RWPE2 (cell line): ENCODE measurements at regions not wholly inside any gene's neighbourhood (a gene's known extent, or its start where the extent isn't known, plus 50 kb on each side); places are given as distances from the start of the nearest gene placed in this dataset.

Experiments used
- ATAC-seq: fragments of 200-7000 bp; cut with Tn5 transposase; 3 replicates; pipeline ENCODE4 v1.9.1; 2021; ENCODE audit warnings: low read depth
- DNase-seq: peaks from one replicate; pipeline ENCODE4 v3.0.0-alpha.2; 2020; ENCODE audit warnings: low spot score
- H3K27ac ChIP-seq: fragments of 450-650 bp; 2 replicates; pipeline ENCODE4 v1.5.1; 2017; ENCODE audit warnings: mild to moderate bottlenecking; ENCODE audit not compliant: poor library complexity, severe bottlenecking
- H3K27me3 ChIP-seq: fragments of 250-450 bp; sonication (Bioruptor Pico); 2 replicates; pipeline ENCODE4 v1.5.1; 2021; ENCODE audit warnings: mild to moderate bottlenecking, moderate library complexity; ENCODE audit not compliant: insufficient read depth, poor library complexity, severe bottlenecking
- H3K36me3 ChIP-seq: fragments of 250-450 bp; sonication (Bioruptor Pico); 2 replicates; pipeline ENCODE4 v1.5.1; 2020; ENCODE audit warnings: low read depth, mild to moderate bottlenecking, moderate library complexity
- H3K4me1 ChIP-seq: fragments of 250-450 bp; sonication (Bioruptor Pico); 2 replicates; pipeline ENCODE4 v1.5.1; 2021; ENCODE audit warnings: mild to moderate bottlenecking, moderate library complexity; ENCODE audit not compliant: insufficient read depth, poor library complexity, severe bottlenecking
- H3K4me3 ChIP-seq: fragments of 250-450 bp; sonication (Bioruptor Pico); 2 replicates; pipeline ENCODE4 v1.5.1; 2021; ENCODE audit warnings: mild to moderate bottlenecking, moderate library complexity; ENCODE audit not compliant: severe bottlenecking
- H3K9me3 ChIP-seq: fragments of 250-450 bp; sonication (Bioruptor Pico); 2 replicates; pipeline ENCODE4 v1.5.1; 2021; ENCODE audit warnings: mild to moderate bottlenecking, moderate library complexity; ENCODE audit not compliant: severe bottlenecking
- CTCF ChIP-seq: fragments of 450-650 bp; IDR thresholded peaks from one replicate; pipeline ENCODE4 v1.5.1; 2017; ENCODE audit warnings: mild to moderate bottlenecking, moderate library complexity; ENCODE audit not compliant: poor library complexity, severe bottlenecking

DNA sequence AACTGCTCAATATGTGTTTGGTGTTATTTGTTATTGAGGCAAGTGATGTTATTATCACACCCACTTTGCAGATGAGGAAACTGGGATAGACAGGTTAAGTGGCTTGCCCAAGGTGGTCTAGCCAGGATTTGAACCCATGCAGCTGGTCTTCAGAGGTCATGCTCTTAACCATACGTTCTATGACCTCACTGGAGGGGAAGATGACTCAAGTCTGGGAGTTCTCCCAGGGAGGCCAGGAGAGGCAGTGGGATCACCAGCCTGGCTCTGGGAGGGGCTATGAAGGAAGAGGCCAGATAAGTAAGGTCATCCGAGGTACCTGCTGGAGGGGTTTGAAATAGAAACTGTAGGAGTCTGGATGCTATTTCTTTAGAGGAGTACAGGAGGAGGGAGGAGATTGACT is 95.3 kb downstream of the NAV1 start:
- DNase-seq (no peak), ATAC-seq (no peak)
- TF ChIP-seq CTCF = no peak
- no peaks in the 10 kb centered on the region for H3K36me3 ChIP-seq
- H3K4me1 ChIP-seq = no peaks in the 10 kb centered on the region
- H3K27me3 ChIP-seq = no peaks in the 10 kb centered on the region
- no peak overlapping the region for H3K27ac ChIP-seq
- no peak overlapping the region for H3K4me3 ChIP-seq
- no peaks in the 10 kb centered on the region for H3K9me3 ChIP-seq

- TF ChIP-seq CTCF = no peak
- Histone ChIP-seq H3K4me1 (no peaks in the 10 kb centered on the region), H3K4me3 (no peak overlapping the region), H3K9me3 (no peaks in the 10 kb centered on the region), H3K27me3 (no peaks in the 10 kb centered on the region), H3K36me3 (no peaks in the 10 kb centered on the region), H3K27ac (no peak overlapping the region)
- DNase-seq (no peak), ATAC-seq (no peak)
These were observed 97.2 kb downstream of the NAV1 start for GRCh38 chr1:201636097-201636496.

DNA sequence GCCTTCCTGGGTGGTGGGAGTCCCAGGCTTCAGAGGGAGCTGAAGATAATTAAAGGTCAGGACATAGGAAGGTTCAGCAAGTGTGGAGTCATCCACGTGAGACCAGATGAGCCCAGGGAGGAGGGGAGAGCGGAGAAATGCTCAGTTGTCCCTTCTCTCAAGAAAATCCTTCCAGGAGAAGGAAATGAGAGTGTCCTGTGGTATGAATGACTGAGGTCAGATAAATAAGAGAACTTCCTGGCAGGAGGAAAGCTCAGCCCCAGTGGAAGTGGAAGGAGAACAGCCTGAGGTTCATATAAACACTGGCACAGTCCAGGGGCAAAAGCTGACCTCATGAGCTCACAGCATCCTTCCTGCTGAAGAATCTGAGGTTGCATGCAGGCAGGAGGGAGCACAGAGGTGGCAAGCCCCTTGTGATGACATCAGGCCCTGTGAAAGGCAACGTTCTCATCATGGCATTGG is 97.6 kb downstream of the NAV1 start:
- no peaks in the 10 kb centered on the region for H3K4me1 ChIP-seq
- no peak for DNase-seq
- ATAC-seq = no peak
- no peaks in the 10 kb centered on the region for H3K27me3 ChIP-seq
- H3K9me3 ChIP-seq = no peaks in the 10 kb centered on the region
- no peak overlapping the region for H3K4me3 ChIP-seq
- no peak for TF ChIP-seq CTCF
- no peaks in the 10 kb centered on the region for H3K36me3 ChIP-seq
- no peak overlapping the region for H3K27ac ChIP-seq

DNA sequence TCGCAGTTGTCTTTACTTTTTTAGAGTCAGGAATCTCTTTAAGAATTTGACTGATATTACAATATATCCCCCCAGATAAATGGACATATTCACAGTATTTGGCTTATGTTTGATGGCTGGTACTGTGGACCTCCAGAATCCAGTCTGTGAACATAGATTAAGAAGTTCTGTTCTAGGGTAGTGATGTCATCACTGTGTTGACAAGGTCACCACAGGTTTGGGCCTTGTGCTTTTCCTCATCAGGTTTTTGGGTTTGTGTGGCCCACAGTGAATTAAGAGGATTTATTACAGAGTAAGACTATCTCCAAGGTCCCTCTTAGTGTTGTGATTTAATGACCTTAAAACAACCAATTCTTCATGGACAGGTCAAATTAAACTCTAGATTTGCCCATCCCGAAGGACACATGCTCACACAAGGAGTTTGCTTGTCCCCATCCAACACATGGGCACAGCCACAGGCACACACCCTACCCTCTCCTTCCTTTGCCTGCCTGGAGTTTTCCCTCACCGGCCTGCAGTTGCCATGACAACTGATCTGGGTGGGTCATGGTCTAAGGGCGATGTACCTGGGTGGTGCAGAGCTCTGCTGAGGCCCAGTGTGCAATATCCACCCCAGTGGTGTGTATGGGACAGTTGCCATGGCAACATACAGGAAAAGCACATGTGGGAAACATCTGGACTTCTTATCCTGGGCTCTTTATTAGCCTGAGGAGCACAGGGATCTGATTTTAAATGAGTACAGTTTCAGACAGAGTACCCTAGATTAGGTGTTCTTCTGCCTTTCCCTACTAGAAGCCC is 98.6 kb downstream of the NAV1 start:
- no peaks in the 10 kb centered on the region for H3K4me1 ChIP-seq
- H3K27ac ChIP-seq = no peak overlapping the region
- TF ChIP-seq CTCF = no peak

DNA sequence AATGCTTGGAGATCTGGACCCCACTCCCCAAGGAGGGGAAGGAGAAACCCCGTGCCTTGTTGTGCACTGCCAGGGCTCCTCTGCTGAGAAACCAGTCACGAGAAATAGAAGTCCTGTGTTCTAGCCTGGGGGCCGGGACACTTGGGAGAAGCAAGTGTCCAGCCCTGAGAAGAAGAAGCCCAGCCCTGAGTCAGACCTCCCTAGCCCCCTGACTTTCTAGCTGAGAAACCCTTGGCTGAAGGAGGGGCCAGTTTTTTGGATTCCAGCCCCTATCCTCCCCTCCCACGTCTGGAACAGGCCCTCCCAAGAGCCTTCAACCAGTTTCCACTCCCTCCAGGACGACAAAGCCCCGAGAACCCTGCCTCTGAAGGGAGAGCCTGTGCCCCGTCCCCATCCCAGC is 100.5 kb downstream of the NAV1 start:
- no peak for TF ChIP-seq CTCF
- no peak overlapping the region for H3K4me3 ChIP-seq
- H3K9me3 ChIP-seq = no peaks in the 10 kb centered on the region
- no peak overlapping the region for H3K27ac ChIP-seq
- H3K27me3 ChIP-seq = no peaks in the 10 kb centered on the region
- ATAC-seq (no peak), DNase-seq (no peak)
- no peaks in the 10 kb centered on the region for H3K4me1 ChIP-seq
- no peaks in the 10 kb centered on the region for H3K36me3 ChIP-seq

More for the DNA sequence above, 98.6 kb downstream of the NAV1 start:
- Histone ChIP-seq H3K27me3 (no peaks in the 10 kb centered on the region), H3K36me3 (no peaks in the 10 kb centered on the region), H3K4me3 (no peak overlapping the region), H3K9me3 (no peaks in the 10 kb centered on the region)
- ATAC-seq (no peak), DNase-seq (no peak)
